Stimulated activated CD4-positive, alpha-beta T cell treated with anti-CD3 and anti-CD28 coated beads, Interleukin-2, amount 100 ng/mL, for 4 hours (primary cell): ENCODE measurements at regions not wholly inside any gene's neighbourhood (a gene's known extent, or its start where the extent isn't known, plus 50 kb on each side); places are given as distances from the start of the nearest gene placed in this dataset.

ENCODE experiments used
- DNase-seq: peaks from one replicate; pipeline ENCODE4 v3.0.0-alpha.2; 2020; ENCODE audit warnings: low read depth

DNA sequence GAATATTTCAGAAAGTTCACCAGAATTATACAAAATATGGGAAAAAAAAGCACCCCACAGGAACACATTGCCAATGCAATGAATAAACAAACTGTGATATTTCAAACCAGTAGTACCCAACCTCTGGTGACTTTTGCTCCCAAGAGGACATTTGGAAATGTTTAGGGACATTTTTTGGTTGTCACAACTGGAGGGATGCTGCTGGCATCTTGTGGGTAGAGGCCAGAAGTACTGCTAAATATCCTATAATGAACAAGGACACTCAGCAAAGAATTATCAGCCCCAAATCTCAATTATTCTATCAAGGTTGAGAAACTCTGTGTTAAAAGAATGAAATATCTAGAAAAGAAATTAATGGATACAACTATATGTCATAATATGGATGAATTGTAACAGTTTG lies 1334.4 kb upstream of the FLRT2 start:
- no peak for DNase-seq

DNA sequence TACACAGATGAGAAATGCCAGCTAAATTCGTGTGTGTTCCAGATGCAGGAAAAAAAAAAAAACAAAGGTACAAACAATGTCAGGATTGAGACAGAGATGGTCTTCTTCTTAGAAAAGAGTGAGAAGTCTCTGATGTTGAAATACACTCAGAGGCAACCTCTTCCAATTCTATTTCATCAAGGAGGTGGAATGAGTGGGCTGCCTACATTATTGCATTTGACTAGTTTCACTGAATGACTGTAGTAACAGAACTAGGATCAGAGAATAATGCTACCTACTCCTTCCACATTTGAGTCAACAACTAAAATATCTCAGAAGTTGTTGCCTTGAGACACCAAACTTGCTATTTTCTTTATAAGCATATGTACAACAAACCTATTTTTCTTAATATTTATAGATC lies 1332.2 kb upstream of the FLRT2 start:
- DNase-seq = no peak

DNA sequence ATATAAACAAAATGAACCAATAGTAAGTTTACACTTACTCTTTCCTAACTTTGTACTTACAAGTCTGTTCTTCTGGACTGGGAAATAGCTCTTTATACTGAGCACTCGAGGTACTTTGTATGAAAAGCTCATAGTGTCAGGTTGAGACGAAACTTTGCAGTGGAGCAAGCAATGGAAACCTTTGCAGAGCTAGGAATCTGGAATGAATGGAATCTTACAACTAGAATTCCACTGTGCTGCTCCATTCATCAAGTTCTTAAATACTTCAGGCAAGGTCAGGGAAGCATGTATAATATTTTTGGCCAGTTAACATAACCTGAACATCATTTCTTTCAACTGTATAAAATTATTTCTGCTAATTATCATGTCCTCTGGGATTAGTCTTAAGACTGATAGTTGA lies 1327.5 kb upstream of the FLRT2 start:
- no peak for DNase-seq

DNA sequence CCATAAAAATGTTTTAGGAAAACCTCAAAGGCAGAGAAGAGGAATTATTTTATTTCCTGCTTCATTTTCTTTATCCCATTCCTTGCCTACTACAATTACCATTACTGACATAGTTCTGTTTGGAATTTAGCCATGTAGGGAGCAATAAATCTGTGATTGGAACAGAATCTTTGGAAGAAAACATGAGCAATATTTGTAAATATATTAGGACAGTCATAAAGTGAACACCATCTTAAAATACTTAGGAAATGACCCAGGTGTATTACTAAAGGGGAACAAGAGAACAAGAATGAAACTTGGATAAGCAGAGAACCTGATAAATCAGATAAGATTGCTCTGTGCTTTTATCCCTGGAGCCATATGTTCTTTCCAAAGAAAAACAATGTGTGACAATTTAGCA lies 1326.0 kb upstream of the FLRT2 start:
- no peak for DNase-seq

DNA sequence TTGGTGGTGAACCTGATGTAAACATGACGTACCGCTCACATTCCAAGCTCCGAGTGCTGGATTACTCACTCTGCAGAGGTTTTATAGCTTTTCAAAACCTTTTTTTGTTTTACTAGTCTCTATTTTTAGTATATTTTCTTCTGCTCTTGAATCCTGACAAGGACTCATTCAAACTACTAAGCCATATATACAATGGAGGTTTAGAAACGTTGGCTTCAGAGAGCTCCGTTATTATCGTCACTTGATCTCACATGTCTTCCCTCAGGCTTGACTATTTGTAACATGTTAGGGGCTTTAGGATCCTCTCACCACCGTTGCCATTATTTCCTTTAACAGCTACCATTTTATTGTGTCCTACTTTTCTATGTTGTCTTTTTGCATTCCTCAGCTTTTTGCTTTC lies 1321.5 kb upstream of the FLRT2 start:
- no peak for DNase-seq

DNA sequence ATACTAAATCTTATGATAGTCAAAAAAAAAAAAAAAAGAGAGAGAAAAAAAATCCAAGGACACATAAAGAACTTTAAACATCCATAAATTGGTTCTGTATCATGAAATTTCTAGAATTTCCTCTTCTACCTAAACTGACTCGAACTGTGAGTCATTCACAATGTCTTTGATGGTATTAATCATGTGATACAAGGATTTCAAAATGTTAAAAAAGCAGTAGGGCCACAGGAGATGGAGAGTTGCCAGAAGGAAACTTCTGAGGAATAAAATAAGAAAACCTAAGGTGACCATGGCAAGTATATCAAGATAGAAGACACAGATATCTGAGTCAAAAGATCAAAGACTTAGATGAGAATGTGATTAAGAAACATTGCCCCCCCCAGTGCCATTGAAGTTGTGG lies 1320.9 kb upstream of the FLRT2 start:
- no peak for DNase-seq

DNA sequence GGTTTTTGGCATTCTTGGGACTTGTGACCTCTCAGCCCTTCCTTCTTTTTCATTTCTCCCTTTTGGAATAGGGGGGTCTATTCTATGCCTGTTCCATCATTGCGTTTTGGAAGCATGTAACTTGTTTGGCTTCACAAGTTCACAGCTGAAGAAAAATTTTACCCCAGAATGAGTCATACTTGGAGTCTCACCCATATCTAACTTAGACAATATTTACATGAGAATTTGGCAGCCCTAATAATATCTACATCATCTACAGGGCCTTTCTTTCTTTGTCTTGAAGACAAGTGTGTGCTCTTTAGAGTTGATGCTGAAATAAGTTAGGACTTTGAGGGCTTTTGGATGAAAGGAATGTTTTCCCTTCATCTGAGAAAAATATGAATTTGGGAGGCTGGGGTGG lies 1312.9 kb upstream of the FLRT2 start:
- DNase-seq = no peak

DNA sequence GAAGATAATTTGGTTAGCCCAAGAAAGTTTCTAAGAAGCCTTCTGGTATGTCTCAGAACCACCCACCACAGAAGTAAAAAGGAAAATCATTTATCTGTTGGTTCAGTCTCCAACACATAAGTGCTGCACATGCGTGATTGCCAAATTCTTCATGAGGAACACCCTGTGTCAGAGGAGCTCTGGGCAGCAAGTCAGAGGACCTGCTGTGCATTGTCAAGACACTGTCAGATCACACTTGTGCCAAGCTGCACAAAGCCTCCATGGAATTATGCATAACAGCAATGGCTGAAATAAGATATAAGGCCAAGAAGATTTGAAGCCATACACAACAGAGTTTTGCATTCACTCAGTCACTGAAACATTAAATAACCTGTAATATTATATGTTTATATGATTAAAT lies 1304.7 kb upstream of the FLRT2 start:
- no peak for DNase-seq

DNA sequence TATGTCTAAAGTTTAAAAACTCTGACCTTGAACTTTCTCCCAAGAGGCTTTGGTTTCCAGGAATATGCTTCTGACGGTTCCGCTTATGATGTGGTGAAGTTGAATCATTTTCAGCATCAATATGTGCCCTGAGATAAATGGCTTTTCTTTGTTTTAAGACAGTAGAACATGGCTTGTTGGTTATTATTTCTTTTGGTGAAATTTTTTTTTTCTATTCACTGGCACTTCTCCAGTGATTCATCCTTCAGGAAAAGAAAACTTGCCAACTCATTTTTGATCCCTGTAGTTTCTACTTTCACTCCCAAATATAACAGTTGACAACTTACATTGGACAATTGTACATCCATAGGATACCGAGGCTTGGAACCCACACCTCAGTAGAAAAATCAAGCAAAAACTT lies 1301.2 kb upstream of the FLRT2 start:
- no peak for DNase-seq

DNA sequence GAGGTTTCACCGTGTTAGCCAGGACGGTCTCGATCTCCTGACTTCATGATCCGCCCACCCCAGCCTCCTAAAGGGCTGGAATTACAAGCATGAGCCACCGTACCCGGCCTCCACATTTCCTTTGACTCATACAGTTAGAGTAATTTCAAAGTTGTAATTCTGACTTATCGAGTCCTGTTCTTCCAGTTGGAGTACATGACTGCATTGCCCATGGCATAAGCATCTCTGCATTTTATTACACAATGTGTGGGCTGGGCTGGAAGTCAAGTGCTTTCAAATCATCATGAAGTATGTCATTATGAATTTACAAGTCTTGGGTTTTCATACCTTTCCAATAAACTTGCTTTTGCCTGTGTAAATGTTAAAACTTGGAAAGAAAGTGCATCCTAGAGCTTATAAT lies 1295.7 kb upstream of the FLRT2 start:
- no peak for DNase-seq

DNA sequence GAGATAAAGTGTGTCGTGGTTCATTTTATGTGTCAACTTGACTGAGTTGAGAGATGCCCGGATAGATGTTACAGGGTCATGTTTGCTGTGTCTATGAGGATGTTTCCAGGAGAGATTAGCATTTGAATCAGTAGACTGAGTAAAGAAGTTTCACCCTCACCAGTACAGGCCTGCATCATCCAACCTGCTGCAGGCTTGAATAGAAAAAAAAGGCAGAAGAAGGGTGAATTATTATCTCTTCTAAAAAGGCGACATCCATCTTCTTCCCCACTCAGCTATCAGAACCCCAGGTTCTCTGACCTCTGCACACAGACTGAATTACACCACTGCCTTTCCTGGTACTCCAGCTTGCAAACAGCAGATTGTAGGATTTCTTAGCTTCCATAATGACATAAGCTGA lies 1293.7 kb upstream of the FLRT2 start:
- no peak for DNase-seq

DNA sequence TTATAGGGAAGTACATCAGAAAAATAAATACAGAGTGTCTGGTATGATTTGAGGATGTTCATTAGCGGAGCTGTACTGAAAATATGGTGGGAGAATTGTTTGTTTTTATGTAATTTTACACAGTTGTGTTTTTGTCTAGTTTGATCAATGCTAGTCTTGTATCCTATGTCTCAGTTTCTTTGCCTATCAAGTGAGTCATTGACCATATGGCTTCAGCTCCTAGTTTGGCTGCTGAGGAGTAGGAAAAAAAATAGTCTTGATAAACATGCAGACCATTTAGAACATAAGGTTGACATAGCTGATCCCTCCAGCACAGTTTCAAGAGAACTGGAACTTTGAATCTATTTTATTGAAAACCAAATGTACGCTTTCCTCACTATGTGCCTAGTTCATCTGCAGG lies 1292.1 kb upstream of the FLRT2 start:
- DNase-seq = no peak

DNA sequence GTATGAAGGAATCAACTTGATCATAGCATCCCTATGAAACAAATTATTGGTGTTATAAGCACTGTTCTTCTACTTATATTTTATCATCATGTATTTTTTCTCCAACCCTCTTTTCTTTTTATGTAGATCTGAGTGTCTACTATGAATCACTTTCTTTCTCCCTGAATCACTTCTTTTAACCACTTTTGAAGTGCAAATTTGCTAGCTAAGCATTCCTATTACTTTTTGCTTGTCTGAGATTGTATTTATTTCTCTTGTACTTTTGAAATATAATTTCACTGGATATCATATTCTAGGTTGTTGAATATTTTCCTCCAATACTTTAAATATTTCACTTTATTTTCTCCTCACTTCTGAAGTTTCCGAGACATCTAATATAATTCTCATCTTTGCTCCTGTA lies 1282.3 kb upstream of the FLRT2 start:
- DNase-seq = no peak

DNA sequence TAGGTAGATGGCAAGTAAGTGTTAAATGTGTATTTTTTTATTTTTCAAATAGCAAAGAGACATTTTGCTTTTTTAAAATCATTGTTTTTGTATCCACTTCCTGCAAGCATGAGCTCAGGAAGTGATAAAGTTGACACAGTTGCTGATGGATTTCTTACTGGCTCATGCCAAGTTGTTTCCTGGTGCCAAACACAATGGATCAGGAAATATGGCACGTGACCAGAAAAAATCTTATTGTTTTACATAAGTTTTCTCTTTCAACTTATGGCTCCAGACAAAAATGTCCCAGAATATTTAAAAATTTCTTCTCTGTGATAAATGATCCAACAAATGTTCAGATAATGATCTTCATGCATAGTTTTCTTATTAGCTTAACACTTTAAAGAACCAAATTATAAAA lies 1279.1 kb upstream of the FLRT2 start:
- DNase-seq = no peak

DNA sequence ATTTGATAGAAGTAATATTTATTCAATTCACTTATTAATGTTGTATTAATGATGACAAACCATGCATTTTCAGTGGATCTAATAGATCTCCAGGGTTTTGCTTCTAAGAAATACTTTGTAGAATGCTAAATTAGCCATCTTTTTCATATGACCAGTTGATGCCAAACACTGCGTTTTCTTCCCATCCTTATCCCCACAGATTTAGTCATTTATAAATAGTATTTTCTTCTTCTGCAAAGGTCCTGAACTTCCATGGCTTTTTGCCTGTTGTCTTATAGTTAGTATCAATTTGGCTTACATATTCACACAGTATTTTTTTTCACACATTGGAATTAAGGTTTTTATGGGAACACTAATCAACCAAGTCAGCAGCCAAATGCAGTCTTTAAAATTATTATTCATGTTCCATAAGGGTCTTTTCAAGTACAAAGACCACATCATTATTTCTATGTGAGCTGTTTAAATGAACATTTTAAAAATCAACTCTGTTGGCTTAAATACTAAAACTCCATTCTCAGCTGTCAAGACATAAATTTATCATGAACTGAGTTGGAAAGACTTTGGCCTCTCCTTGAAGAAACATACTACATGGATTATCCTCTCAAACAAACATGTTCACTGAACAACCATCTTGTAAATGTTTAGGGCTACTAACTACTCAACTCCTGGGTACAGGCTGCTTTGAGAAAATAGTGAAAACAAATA lies 1278.4 kb upstream of the FLRT2 start:
- no peak for DNase-seq

DNA sequence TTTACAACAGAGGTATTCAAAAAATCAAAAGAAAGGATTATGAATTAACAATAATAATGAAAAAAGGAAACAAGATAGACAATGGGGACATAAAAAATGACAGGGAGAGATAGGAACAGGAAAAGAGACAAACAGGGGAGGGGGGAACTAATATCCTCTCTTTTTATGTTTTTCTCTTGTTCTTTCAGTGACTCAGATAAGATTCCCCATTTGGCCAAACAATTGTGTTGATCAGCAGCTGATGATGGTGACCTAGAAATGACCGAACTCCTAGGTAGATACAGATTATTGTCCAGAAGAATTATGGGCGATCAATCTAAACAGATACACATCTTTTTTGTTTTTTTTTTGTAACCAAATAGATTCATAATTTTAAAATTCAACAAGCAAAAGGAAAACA lies 1277.2 kb upstream of the FLRT2 start:
- DNase-seq = no peak

DNA sequence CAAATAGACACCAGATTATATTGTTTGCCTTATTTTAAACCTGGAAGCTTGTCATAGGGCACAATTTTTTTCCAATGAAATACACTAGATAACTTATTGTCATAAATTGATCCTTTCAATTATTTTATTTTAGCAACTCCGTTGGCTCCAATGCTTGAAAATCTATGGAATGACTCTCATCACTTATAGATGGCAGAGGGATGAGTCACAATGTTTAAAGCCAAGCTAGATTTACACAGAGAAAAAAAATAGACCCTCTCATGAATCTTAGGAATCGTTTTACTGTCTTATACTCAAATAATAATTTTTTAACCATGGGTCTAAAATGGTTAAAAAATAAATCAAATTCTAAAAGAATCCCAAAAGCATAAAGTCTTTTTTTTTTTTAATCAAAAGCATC lies 1276.6 kb upstream of the FLRT2 start:
- no peak for DNase-seq

DNA sequence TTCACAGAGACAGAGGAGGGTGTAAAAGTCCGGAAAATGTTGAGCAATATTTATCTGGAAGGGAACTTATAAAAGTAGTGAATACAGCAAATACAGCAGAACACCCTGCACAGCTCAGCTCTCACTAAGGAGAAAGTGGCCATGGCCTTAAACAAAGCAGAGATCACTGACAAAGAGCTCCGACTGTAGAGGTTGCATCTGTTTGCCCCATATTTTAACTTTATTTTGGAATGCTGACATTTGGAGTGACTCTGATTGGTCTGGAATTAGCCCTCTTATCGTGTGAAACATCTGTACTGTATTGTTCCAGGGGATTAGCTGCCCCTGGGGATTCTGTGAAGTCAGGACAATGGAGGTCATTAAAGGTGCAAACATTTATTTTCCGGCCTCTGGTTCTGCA lies 1275.7 kb upstream of the FLRT2 start:
- DNase-seq = no peak

DNA sequence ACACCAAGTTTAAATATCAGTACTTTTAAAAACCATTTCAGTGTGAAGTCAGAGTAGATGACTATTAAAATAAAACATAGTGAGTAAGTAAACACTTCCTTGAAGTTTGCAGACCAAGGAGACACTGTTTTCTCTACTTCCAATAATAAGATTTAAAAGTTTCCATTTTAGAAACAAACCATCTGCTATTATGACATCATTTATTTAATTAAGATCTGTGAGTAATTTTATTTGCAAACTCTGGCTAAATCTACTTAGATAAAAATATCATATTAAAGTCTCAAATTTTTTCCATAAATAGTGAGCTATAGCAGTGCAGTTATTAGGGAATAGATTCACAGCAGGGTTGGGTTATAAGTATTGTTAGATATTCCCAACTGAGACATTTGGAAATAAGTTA lies 1267.0 kb upstream of the FLRT2 start:
- DNase-seq = no peak

DNA sequence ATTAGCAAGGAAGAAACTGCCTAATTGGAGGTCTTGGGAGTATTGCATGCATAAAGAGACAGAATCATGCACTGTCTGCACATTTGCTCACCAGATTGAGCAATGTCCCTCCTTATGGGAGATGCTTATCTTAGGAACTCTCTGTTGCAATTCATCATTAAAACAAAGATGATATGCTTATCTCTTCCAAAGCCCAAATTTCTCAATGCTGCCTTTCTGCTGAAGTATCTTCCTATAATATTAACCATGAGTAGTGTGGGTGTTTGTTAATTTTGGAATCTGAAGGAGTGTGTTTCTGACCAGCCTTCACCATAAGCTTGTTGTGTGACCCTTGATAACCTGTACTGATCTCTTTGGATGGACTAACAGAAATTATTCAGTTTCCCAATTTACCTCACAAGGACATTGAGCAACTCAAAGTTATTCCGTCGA lies 1257.6 kb upstream of the FLRT2 start:
- DNase-seq = no peak

DNA sequence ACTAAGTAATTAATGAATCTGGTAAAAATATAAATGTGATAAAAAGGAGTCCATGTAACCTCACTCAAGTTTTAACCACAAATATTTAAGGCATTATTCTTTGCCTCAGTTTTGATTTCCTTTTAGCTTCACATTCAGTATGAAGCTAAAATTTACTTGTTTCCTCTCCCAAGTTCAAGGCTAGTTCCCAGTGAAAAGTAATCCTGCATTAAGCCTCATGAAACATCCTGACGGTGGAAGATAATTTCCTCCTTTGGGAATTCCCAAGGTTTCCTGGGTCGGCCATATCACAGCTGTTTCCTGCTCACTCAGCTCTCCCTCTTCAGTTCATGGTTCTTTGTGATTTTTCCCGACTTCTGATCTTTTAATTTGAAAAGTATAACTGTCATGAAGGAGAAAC lies 1256.8 kb upstream of the FLRT2 start:
- no peak for DNase-seq

DNA sequence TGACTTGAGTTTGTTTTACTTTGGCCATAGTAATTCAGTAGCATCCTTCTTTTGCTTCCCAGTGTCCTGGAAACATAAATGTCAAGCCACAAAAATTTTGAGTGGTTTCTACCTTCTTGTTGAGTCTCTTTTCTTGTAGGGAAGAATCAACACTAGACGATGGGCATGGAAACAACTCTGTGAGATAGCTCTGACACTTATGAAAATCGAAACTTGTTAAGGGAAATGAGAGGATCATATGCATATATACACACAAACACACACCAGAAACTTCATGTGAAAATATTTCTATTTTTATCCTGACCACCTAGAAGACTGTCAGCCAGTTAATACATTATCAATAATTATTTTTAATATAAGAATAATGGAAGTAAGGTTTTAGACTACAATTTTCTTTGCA lies 1247.3 kb upstream of the FLRT2 start:
- DNase-seq = no peak

DNA sequence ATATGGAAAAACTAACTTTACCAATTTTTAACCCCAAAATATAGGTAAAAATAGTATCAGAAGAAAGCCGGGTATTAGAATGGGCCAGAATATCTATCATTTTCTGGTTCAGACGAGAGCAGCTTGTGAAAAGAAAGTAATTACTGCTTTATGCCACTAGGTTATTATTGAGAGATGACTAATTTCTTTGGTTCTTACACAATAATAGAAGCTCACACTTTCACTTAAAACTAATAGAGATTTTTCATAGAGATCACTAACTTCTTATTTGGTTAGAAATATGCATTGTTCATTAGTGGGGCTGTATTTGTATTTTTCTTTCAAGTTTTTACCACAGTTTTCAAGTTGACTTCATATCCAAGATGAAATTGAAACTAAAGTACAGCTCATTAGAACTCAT lies 1241.2 kb upstream of the FLRT2 start:
- DNase-seq = no peak

DNA sequence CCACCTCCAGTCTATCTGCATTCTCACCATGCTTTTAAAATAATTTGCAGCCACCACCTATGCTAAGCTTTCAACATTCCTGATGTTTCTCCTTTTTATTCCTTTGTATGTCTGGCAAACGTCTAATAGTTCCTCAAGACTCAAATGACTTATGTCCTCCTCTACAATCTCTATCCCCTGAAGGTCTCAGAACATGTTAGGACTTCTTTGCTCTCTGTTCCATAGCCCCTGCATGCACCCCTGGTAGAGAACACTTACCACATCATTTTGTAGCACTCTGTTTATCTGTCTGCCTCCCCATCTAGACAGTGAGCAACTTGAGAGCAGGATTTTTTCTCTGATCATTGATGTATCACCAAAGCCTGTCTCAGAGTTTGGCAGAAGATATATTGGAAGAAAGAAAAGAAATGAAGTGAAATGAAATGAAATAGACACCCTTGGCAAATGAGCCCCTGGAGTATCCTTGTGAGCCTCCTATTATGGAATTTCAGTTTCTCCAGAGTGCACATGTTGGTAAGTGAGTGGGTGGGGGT lies 1231.2 kb upstream of the FLRT2 start:
- DNase-seq = no peak

DNA sequence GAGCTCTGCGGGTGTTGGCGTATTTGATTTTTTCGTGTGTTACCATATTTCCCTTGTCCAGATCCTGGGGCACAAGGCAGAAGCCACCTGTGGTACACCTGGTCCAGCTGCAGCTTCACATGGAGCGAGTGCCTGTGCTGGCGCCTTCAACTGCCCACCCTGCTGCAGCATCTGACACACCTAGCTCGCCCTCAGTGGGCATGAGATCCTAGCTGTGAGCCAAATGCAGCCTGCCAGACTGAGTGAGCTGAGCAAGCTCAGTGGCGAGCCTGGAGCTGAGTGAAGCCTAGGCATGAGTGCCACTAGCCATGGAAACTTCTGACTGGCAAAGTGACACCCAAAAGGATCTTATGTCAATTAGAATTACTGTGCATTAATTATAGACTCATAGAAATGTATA lies 1226.8 kb upstream of the FLRT2 start:
- DNase-seq = no peak
